ENCODE measurements at regions not wholly inside any gene's neighbourhood (a gene's known extent, or its start where the extent isn't known, plus 50 kb on each side); places are given as distances from the start of the nearest gene placed in this dataset.

DNA sequence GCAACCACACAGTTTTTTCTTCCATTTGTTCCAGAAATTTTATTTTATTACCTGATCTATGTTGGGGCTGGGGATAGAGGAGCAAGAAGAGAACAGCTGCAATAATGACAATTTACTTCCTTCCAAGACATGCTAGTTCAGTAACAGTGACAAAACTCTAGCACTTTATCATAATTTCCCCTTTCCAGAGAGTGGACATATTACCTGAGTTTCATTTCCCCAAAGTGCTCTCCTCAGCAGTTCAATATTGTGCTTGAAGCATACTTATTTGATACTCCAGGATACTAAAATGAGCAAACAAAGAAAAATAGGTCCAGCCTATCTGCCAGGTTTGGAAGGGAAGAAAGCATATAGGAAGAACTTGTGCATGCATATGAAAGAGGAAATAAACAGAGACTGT lies 157.7 kb downstream of the ID4 start:
- TF ChIP-seq, protein P1, sequence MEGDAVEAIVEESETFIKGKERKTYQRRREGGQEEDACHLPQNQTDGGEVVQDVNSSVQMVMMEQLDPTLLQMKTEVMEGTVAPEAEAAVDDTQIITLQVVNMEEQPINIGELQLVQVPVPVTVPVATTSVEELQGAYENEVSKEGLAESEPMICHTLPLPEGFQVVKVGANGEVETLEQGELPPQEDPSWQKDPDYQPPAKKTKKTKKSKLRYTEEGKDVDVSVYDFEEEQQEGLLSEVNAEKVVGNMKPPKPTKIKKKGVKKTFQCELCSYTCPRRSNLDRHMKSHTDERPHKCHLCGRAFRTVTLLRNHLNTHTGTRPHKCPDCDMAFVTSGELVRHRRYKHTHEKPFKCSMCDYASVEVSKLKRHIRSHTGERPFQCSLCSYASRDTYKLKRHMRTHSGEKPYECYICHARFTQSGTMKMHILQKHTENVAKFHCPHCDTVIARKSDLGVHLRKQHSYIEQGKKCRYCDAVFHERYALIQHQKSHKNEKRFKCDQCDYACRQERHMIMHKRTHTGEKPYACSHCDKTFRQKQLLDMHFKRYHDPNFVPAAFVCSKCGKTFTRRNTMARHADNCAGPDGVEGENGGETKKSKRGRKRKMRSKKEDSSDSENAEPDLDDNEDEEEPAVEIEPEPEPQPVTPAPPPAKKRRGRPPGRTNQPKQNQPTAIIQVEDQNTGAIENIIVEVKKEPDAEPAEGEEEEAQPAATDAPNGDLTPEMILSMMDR (IDR thresholded peaks at IDR 0.05), result no peak
- TF ChIP-seq POLR2A (IDR thresholded peaks at IDR 0.05) (no peak), POLR2AphosphoS5 (IDR thresholded peaks at IDR 0.05) (no peak)
- no peaks in the 10 kb centered on the region for H3K4me1 ChIP-seq
- no peak overlapping the region for H3K27ac ChIP-seq
- no peak overlapping the region for H3K4me3 ChIP-seq
- no peaks in the 10 kb centered on the region for H3K36me3 ChIP-seq
- intact Hi-C loops (cut with DNase I; ENCODE audit: low total_unique reads), result no loop called here
- no peak for DNase-seq (ENCODE audit: low spot score in 2 of 2)
- no peaks in the 10 kb centered on the region for H3K27me3 ChIP-seq
- no peaks in the 10 kb centered on the region for H3K9me3 ChIP-seq

DNA sequence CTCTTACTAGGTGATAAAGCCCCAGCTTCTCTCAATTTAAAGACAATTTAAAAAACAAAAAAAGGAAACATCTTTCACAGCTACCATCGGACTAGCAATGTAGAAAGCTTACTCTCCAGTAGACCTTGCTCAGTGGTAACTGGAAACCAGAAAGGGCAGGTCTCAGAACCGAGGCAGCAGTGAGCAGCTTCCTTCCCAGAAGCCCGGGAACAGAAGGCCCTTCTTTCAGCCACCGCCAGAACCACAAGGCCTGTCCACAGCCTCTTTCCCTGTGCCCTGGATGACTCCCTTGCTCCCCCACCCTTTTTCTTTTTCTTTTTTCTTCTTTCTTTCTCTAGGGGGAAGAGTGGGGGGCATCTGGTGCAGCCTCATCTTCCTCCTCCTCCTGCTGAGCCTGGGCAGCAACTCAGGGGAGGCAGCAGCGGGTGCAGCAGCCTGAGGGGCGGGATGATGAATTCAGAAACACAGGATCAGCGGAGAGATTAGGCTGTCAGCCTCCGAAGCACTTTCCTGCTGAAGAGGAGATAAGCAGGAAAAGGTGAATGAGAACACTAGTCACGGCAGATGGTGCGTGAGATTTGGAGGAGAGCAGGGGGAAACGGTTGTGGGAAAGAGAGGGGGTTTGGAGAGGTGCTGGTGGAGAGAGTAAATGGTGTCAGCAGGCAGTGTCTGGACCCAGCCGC lies 158.5 kb downstream of the ID4 start:
- no peaks in the 10 kb centered on the region for H3K9me3 ChIP-seq
- H3K27ac ChIP-seq, result no peak overlapping the region
- no peaks in the 10 kb centered on the region for H3K27me3 ChIP-seq
- no peaks in the 10 kb centered on the region for H3K36me3 ChIP-seq
- no peak for DNase-seq (ENCODE audit: low spot score in 2 of 2)
- no peak overlapping the region for H3K4me3 ChIP-seq
- intact Hi-C loops (cut with DNase I; ENCODE audit: low total_unique reads), result no loop called here
- H3K4me1 ChIP-seq, result no peaks in the 10 kb centered on the region
- TF ChIP-seq, protein P1 (IDR thresholded peaks at IDR 0.05), result no peak
- no peak for TF ChIP-seq POLR2A (IDR thresholded peaks at IDR 0.05)
- TF ChIP-seq POLR2AphosphoS5 (IDR thresholded peaks at IDR 0.05), result no peak

DNA sequence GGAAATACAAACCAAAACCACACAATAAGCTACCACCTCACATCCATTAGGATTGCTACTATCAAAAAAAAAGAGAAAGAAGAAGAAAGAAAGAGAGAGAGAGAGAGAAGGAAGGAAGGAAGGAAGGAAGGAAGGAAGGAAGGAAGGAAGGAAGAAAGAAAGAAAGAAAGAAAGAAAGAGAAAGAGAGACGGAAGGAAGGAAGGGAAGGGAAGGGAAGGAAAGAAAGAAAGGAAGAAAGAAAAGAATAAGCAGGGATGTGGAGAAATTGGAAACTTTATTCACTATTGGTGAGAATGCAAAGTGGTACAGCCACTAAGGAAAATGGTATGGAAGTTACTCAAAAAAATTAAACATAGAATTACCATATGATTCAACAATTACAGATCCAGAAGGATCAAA lies 159.9 kb downstream of the ID4 start:
- H3K27ac ChIP-seq, result no peak overlapping the region
- no peaks in the 10 kb centered on the region for H3K27me3 ChIP-seq
- H3K36me3 ChIP-seq, result no peaks in the 10 kb centered on the region
- H3K9me3 ChIP-seq, result no peaks in the 10 kb centered on the region
- no peak for DNase-seq (ENCODE audit: low spot score in 2 of 2)
- intact Hi-C loops (cut with DNase I; ENCODE audit: low total_unique reads), result no loop called here
- H3K4me1 ChIP-seq, result no peaks in the 10 kb centered on the region
- no peak overlapping the region for H3K4me3 ChIP-seq
- TF ChIP-seq POLR2A (IDR thresholded peaks at IDR 0.05), result no peak
- TF ChIP-seq POLR2AphosphoS5 (IDR thresholded peaks at IDR 0.05), result no peak
- TF ChIP-seq, protein P1 (IDR thresholded peaks at IDR 0.05), result no peak

DNA sequence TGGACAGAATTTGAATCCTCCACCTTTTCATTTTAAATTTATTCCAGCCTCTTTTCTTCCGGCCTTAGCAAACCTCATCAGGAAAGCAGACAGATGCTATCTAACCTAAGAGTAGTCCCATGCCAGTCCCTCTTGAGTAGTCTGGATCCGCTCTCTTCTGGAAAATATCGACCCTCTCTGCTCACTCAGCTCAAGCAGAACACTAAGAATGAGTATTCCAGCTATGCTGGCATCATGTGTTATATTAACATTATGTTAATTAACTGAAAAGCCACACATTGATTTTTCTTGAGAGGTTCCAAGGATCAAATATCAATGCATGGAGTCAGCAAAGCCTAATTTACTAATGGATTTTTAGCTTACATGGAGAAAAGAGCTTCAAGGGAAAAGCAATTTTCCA lies 161.4 kb downstream of the ID4 start:
- H3K9me3 ChIP-seq, result no peaks in the 10 kb centered on the region
- no peak overlapping the region for H3K27ac ChIP-seq
- H3K4me3 ChIP-seq, result no peak overlapping the region
- no peak for DNase-seq (ENCODE audit: low spot score in 2 of 2)
- no peaks in the 10 kb centered on the region for H3K4me1 ChIP-seq
- H3K27me3 ChIP-seq, result no peaks in the 10 kb centered on the region
- TF ChIP-seq POLR2AphosphoS5 (IDR thresholded peaks at IDR 0.05) (no peak), POLR2A (IDR thresholded peaks at IDR 0.05) (no peak)
- TF ChIP-seq, protein P1 (IDR thresholded peaks at IDR 0.05), result no peak
- H3K36me3 ChIP-seq, result no peaks in the 10 kb centered on the region
- intact Hi-C loops (cut with DNase I; ENCODE audit: low total_unique reads), result no loop called here

DNA sequence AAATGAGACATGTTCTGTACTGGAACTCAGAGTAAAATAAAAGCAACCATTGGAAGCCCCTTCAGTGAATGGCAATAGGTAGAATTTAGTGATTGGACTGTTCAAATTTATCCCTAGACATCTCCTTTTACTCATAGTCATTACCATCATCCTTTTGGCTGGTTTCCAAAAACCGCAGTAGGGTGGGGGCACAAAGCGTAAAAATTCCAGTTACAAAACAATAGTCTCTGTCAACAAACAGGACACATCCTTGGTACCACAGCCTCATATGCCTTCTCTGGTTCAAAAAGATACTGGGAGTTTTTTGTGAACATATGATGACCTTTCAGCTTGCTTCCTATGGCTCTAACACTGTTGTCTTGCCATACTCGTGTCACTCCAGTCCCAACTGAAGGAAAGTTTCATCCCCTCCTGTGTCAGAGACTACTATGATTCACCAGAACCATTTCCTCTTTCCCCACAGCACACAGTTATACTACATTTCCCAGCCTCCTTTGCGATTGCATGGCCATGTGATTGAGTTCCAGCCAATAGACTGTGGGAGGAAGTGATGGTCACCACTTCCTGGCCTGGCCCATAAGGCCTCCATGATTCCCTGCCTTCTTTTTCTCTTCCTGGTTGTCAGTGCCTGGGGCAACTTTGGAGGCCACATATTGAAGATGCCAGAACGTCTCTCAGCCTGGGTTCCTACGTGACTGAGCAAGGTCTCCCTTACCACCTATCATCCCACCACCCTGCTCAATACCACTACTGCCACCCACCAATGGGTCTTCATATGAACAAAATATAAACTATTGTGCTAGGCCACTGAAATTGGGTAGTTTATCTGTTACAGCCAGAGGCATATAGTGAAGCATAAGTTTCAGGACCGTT lies 162.4 kb downstream of the ID4 start:
- Histone ChIP-seq H3K4me1 (no peaks in the 10 kb centered on the region), H3K4me3 (no peak overlapping the region), H3K36me3 (no peaks in the 10 kb centered on the region), H3K9me3 (no peaks in the 10 kb centered on the region), H3K27me3 (no peaks in the 10 kb centered on the region), H3K27ac (no peak overlapping the region)
- TF ChIP-seq, protein P1 (IDR thresholded peaks at IDR 0.05), result no peak
- no peak for DNase-seq (ENCODE audit: low spot score in 2 of 2)
- intact Hi-C loops (cut with DNase I; ENCODE audit: low total_unique reads), result no loop called here
